Osteoblast (primary cell): ENCODE measurements at regions not wholly inside any gene's neighbourhood (a gene's known extent, or its start where the extent isn't known, plus 50 kb on each side); places are given as distances from the start of the nearest gene placed in this dataset.
"Not testable (repeated sequence)": the region's sequence is repeated elsewhere in the genome, so short reads cannot be mapped to it uniquely, and the experiment has no call there.

Source experiments
- DNase-seq: peaks from one replicate; pipeline ENCODE4 v3.0.0; 2011; ENCODE audit warnings: low spot score, mixed read lengths; ENCODE audit not compliant: insufficient read length; ENCODE audit errors: missing footprints
- H2AFZ ChIP-seq: 2 replicates; pipeline ENCODE4 v1.6.0; 2011; ENCODE audit warnings: mild to moderate bottlenecking, low read length
- H3K27ac ChIP-seq: 2 replicates; pipeline ENCODE4 v1.5.1; 2011; ENCODE audit warnings: mild to moderate bottlenecking, low read depth, low read length, moderate library complexity
- H3K27me3 ChIP-seq: 2 replicates; pipeline ENCODE4 v1.6.0; 2012; ENCODE audit warnings: mild to moderate bottlenecking, control low read depth, inconsistent platforms, low read length, moderate library complexity; ENCODE audit not compliant: insufficient read depth
- H3K36me3 ChIP-seq: 2 replicates; pipeline ENCODE4 v1.5.1; 2011; ENCODE audit warnings: mild to moderate bottlenecking, low read length, control low read depth, moderate library complexity; ENCODE audit not compliant: insufficient read depth
- H3K4me1 ChIP-seq: 2 replicates; pipeline ENCODE4 v1.5.1; 2011; ENCODE audit warnings: mild to moderate bottlenecking, low read length, control low read depth, moderate library complexity; ENCODE audit not compliant: insufficient read depth
- H3K4me2 ChIP-seq: 2 replicates; pipeline ENCODE4 v1.6.0; 2011; ENCODE audit warnings: mild to moderate bottlenecking, low read length; ENCODE audit not compliant: insufficient read depth
- H3K4me3 ChIP-seq: fragments of 200-600 bp; sonication (generic); 3 replicates; pipeline ENCODE4 v1.5.1; 2012; ENCODE audit warnings: mild to moderate bottlenecking, low read length, inconsistent platforms; ENCODE audit not compliant: insufficient read depth
- H3K79me2 ChIP-seq: 2 replicates; pipeline ENCODE4 v1.6.0; 2012; ENCODE audit warnings: mild to moderate bottlenecking, low read length, control low read depth, inconsistent platforms; ENCODE audit not compliant: insufficient read depth
- H3K9me3 ChIP-seq: 2 replicates; pipeline ENCODE4 v1.5.1; 2011; ENCODE audit warnings: low read depth, low read length, control low read depth
- H4K20me1 ChIP-seq: 2 replicates; pipeline ENCODE4 v1.6.0; 2012; ENCODE audit warnings: mild to moderate bottlenecking, low read length, control low read depth; ENCODE audit not compliant: insufficient read depth
- CTCF ChIP-seq: IDR thresholded peaks from 2 replicates; pipeline ENCODE4 v1.5.1; 2011; ENCODE audit warnings: mild to moderate bottlenecking, low read depth, low read length, moderate library complexity; ENCODE audit errors: extremely low read depth

GRCh38 chr4:66373268-66373667 is 703.0 kb upstream of the EPHA5 start:
- Histone ChIP-seq H3K4me1 (no peaks in the 10 kb centered on the region), H3K9me3 (no peaks in the 10 kb centered on the region), H3K27ac (no peak overlapping the region), H3K36me3 (no peaks in the 10 kb centered on the region), H3K79me2 (no peaks in the 10 kb centered on the region), H3K4me2 (no peak overlapping the region), H2AFZ (no peak overlapping the region), H3K4me3 (no peak overlapping the region), H4K20me1 (no peaks in the 10 kb centered on the region), H3K27me3 (no peaks in the 10 kb centered on the region)
- peak; percentile 35 for DNase-seq
- TF ChIP-seq CTCF, result no peak

- no peak overlapping the region for H2AFZ ChIP-seq
- no peak overlapping the region for H3K4me2 ChIP-seq
- no peak overlapping the region for H3K4me3 ChIP-seq
- H3K79me2 ChIP-seq, result no peaks in the 10 kb centered on the region
- DNase-seq, result no peak
- H3K9me3 ChIP-seq, result no peaks in the 10 kb centered on the region
- no peaks in the 10 kb centered on the region for H3K27me3 ChIP-seq
- H3K4me1 ChIP-seq, result no peaks in the 10 kb centered on the region
- no peaks in the 10 kb centered on the region for H3K36me3 ChIP-seq
- no peak for TF ChIP-seq CTCF
- no peaks in the 10 kb centered on the region for H4K20me1 ChIP-seq
- no peak overlapping the region for H3K27ac ChIP-seq
Observed at GRCh38 chr4:66372706-66373105, 702.4 kb upstream of the EPHA5 start.

GRCh38 chr4:66367043-66367660 is 696.9 kb upstream of the EPHA5 start:
- Histone ChIP-seq H3K9me3 (no peaks in the 10 kb centered on the region), H3K4me2 (no peak overlapping the region), H3K27me3 (no peaks in the 10 kb centered on the region), H2AFZ (no peak overlapping the region), H3K4me3 (no peak overlapping the region), H3K4me1 (no peaks in the 10 kb centered on the region), H3K36me3 (no peaks in the 10 kb centered on the region), H3K27ac (no peak overlapping the region), H4K20me1 (no peaks in the 10 kb centered on the region), H3K79me2 (no peaks in the 10 kb centered on the region)
- TF ChIP-seq CTCF, result no peak
- DNase-seq, result no peak

DNA sequence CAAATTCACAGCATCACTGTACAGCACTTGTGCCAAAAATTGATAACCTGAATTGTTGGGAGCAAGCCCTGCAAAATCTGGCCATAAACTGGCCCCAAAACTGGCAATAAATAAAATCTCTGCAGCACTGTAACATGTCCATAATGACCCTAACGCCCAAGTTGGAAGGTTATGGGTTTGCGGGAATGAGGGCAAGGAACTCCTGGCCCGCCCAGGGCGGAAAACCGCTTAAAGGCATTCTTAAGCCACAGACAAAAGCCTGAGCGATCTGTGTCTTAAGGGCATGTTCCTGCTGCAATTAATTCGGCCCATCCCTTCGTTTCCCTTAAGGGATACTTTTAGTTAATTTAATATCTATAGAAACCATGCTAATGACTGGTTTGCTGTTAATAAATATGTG is 690.1 kb upstream of the EPHA5 start:
- not testable (repeated sequence) for DNase-seq, H3K79me2 ChIP-seq, H3K27me3 ChIP-seq, H3K9me3 ChIP-seq, H4K20me1 ChIP-seq, H3K27ac ChIP-seq, H3K4me1 ChIP-seq, H3K4me3 ChIP-seq, H3K36me3 ChIP-seq, H3K4me2 ChIP-seq
- peak overlapping the region; percentile 15 for H2AFZ ChIP-seq
